ENCODE measurements at regions not wholly inside any gene's neighbourhood (a gene's known extent, or its start where the extent isn't known, plus 50 kb on each side); places are given as distances from the start of the nearest gene placed in this dataset.

DNA sequence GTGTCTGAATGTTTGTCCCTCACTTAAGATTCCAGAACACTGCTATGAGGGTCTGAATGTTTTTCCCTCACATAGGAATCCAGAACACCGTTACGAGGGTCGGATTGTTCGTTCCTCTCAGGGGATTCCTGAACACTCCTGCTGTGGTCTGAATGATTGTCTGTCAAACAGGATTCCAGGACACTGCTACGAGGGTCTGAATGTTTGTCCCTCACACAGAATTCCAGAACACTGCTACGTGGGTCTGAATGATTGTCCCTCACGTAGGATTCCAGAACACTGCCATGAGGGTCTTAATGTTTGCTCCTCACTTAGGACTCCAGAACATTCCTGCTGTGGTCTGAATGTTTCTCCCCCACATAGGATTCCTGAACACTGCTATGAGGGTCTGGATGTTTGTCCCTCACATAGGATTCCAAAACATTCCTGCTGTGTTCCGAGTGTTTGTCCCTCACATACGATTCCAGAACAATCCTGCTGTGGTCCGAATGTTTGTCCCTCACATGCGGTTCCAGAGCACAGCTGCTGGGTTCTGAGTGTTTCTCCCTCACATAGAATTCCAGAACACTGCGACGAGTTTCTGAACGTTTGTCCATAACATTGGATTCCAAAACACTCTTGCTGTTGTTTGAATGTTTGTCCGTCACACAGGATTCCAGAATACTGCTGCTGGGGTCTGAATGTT is 199.5 kb downstream of the FOXD4L6 start:
- Histone ChIP-seq H3K27me3 (no peaks in the 10 kb centered on the region), H3K4me1 (no peaks in the 10 kb centered on the region), H3K9me3 (peaks cover 36 to 69% (median 63%) of the 10 kb centered on the region in 4 donors), H3K36me3 (no peaks in the 10 kb centered on the region), H3K27ac (no peak overlapping the region), H3K4me3 (no peak overlapping the region)
- WGBS, 2 donors, result 72 to 77% methylated on average over 15 of the region's 15 CpGs
- no peak for TF ChIP-seq POLR2AphosphoS5 (IDR thresholded peaks at IDR 0.05)
- TF ChIP-seq CTCF (IDR thresholded peaks at IDR 0.05), result no peak
- TF ChIP-seq EP300 (IDR thresholded peaks at IDR 0.05), result no peak
- TF ChIP-seq POLR2A (IDR thresholded peaks at IDR 0.05), result no peak
- DNase-seq, result no peak
- intact Hi-C loops (cut with DNase I), result no loop called here

GRCh38 chr9:40927851-40928802 is 200.4 kb downstream of the FOXD4L6 start:
- TF ChIP-seq EP300 (IDR thresholded peaks at IDR 0.05), result no peak
- TF ChIP-seq CTCF (IDR thresholded peaks at IDR 0.05), result no peak
- Histone ChIP-seq H3K4me1 (no peaks in the 10 kb centered on the region), H3K27ac (no peak overlapping the region), H3K9me3 (peaks cover 36 to 74% (median 64%) of the 10 kb centered on the region in 4 donors), H3K27me3 (no peaks in the 10 kb centered on the region), H3K36me3 (no peaks in the 10 kb centered on the region), H3K4me3 (no peak overlapping the region)
- intact Hi-C loops (cut with DNase I), result no loop called here
- no peak for DNase-seq
- WGBS, 2 donors, result 71 to 74% methylated on average over 11 of the region's 11 CpGs

GRCh38 chr9:40927260-40927631 is 201.2 kb downstream of the FOXD4L6 start:
- intact Hi-C loops (cut with DNase I), result no loop called here
- Histone ChIP-seq H3K9me3 (peaks cover 36 to 81% (median 64%) of the 10 kb centered on the region in 4 donors), H3K36me3 (no peaks in the 10 kb centered on the region), H3K27me3 (no peaks in the 10 kb centered on the region), H3K4me1 (no peaks in the 10 kb centered on the region), H3K4me3 (no peak overlapping the region), H3K27ac (no peak overlapping the region)
- DNase-seq, result no peak
- no peak for TF ChIP-seq EP300 (IDR thresholded peaks at IDR 0.05)
- TF ChIP-seq CTCF (IDR thresholded peaks at IDR 0.05), result no peak
- no peak for TF ChIP-seq POLR2AphosphoS5 (IDR thresholded peaks at IDR 0.05)
- TF ChIP-seq POLR2A (IDR thresholded peaks at IDR 0.05), result no peak
- WGBS, 2 donors, result 64 to 75% methylated on average over 4 of the region's 4 CpGs

- H3K4me1 ChIP-seq, result no peaks in the 10 kb centered on the region
- H3K36me3 ChIP-seq, result no peaks in the 10 kb centered on the region
- TF ChIP-seq CTCF (IDR thresholded peaks at IDR 0.05) (no peak), POLR2AphosphoS5 (IDR thresholded peaks at IDR 0.05) (no peak), POLR2A (IDR thresholded peaks at IDR 0.05) (no peak), EP300 (IDR thresholded peaks at IDR 0.05) (no peak)
- no peak overlapping the region for H3K27ac ChIP-seq
- 62 to 70% methylated on average over 8 of the region's 8 CpGs for WGBS, 2 donors
- DNase-seq, result no peak
- intact Hi-C loops (cut with DNase I), result no loop called here
- H3K9me3 ChIP-seq, result peaks cover 36 to 81% (median 63%) of the 10 kb centered on the region in 4 donors
- no peak overlapping the region for H3K4me3 ChIP-seq
- no peaks in the 10 kb centered on the region for H3K27me3 ChIP-seq
These were observed 201.8 kb downstream of the FOXD4L6 start for GRCh38 chr9:40926404-40927259.

All from sigmoid colon (tissue), 6 donors.